ENCODE measurements at regions not wholly inside any gene's neighbourhood (a gene's known extent, or its start where the extent isn't known, plus 50 kb on each side); places are given as distances from the start of the nearest gene placed in this dataset.

- TF ChIP-seq MXI1 (IDR thresholded peaks at IDR 0.05; ENCODE audit: low read depth, low read length): no peak
Observed at GRCh38 chr10:128563904-128564303, 437.7 kb upstream of the MKI67 start.

DNA sequence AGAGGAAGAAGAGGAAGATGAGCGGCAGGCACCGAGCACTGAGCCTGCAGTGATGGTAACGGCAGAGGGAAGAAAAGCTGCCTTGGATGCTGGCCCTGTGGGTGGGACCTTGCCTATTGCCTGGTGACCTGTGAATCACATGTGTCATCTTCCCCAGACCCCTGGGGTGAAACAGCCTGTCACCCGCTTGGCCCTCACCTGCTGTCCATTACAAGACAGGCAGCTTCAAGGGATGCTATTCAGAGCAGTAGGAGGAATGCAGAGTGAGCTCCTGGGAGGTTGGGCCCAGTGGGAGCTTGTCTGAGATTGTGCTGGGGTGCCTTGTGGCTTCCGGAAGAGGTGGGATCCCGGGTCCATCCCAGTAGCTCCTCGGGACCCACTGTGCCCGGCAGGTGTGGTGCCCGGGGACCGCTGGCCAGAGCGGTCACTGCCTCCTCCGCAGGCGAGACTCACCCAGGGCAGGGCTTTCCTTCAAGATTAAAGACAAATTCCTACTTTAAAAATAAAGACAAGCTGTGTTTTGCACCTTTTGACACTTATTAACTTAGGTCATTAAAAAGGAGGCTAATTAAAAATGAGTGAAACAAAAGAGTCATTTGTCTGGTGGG is 440.2 kb upstream of the MKI67 start:
- peaks cover 3% of the 10 kb centered on the region; the same call in 1 of the 2 replicates for H3K9me3 ChIP-seq
- H3K4me1 ChIP-seq (ENCODE audit: control insufficient read depth in 1 of 2, insufficient read depth in 2 of 2, low read depth in 1 of 2, low read length in 1 of 2): peaks cover 0 to 15% of the 10 kb centered on the region in 2 experiments; a peak in 1 of 4 replicates
- no peaks in the 10 kb centered on the region for H4K20me1 ChIP-seq (ENCODE audit: insufficient read depth)
- H3K27ac ChIP-seq (ENCODE audit: low read depth in 2 of 2, low read length in 1 of 2): no peak overlapping the region
- no peaks in the 10 kb centered on the region for H3F3A ChIP-seq (replicated peaks; ENCODE audit: insufficient read depth)
- H3K36me3 ChIP-seq (replicated peaks in 1 of 2; ENCODE audit: control insufficient read depth in 1 of 2, insufficient read depth in 2 of 2, low read length in 1 of 2): no peaks in the 10 kb centered on the region
- no peak for TF ChIP-seq USF1 (IDR thresholded peaks at IDR 0.05; ENCODE audit: borderline replicate concordance, low read depth)
- TF ChIP-seq JUND (IDR thresholded peaks at IDR 0.05): no peak
- no peak for TF ChIP-seq POLR2AphosphoS5 (IDR thresholded peaks at IDR 0.05; ENCODE audit: low read depth, low read length)
- no peak for TF ChIP-seq GABPA (IDR thresholded peaks at IDR 0.05; ENCODE audit: low read depth)
- TF ChIP-seq, protein P1, sequence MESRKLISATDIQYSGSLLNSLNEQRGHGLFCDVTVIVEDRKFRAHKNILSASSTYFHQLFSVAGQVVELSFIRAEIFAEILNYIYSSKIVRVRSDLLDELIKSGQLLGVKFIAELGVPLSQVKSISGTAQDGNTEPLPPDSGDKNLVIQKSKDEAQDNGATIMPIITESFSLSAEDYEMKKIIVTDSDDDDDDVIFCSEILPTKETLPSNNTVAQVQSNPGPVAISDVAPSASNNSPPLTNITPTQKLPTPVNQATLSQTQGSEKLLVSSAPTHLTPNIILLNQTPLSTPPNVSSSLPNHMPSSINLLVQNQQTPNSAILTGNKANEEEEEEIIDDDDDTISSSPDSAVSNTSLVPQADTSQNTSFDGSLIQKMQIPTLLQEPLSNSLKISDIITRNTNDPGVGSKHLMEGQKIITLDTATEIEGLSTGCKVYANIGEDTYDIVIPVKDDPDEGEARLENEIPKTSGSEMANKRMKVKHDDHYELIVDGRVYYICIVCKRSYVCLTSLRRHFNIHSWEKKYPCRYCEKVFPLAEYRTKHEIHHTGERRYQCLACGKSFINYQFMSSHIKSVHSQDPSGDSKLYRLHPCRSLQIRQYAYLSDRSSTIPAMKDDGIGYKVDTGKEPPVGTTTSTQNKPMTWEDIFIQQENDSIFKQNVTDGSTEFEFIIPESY (IDR thresholded peaks at IDR 0.05; ENCODE audit: borderline replicate concordance, low read depth): no peak
- no peak for TF ChIP-seq MEF2A (IDR thresholded peaks at IDR 0.05; ENCODE audit: borderline replicate concordance, low read depth)
- TF ChIP-seq RFX5 (IDR thresholded peaks at IDR 0.05; ENCODE audit: low read length): no peak
- TF ChIP-seq FOXJ3 (CRISPR knock-in tag; IDR thresholded peaks at IDR 0.05): no peak
- no peak for TF ChIP-seq USF2 (IDR thresholded peaks at IDR 0.05; ENCODE audit: borderline replicate concordance, low read depth, low read length)
- no peak for TF ChIP-seq TEAD4 (IDR thresholded peaks at IDR 0.05; ENCODE audit: borderline replicate concordance, insufficient read depth)
- ChIA-PET CTCF (interaction anchor here (1.1 to 1.9 kb wide), 3 partner anchors 65 to 1405 kb away, joined by 3 to 4 read pairs (median 3); no protein-coding TSS in a partner anchor), POLR2A (interaction anchor here (0.6 kb wide), 1 partner anchor 1533 kb away, joined by 3 read pairs; no protein-coding TSS in a partner anchor)
- no peak overlapping the region for H3K9ac ChIP-seq
- H3K9me2 ChIP-seq: no peaks in the 10 kb centered on the region
- H3K27me3 ChIP-seq (ENCODE audit: insufficient read depth): no peaks in the 10 kb centered on the region
- 48% methylated on average over 13 of the region's 13 CpGs for WGBS (ENCODE audit: low lambda C conversion rate)
- DNase-seq: no peak
- H3K79me2 ChIP-seq (ENCODE audit: insufficient read depth): no peaks in the 10 kb centered on the region
- no peak overlapping the region for H2AFZ ChIP-seq (ENCODE audit: low read depth)
- H3K4me3 ChIP-seq (ENCODE audit: low read depth in 2 of 2, low read length in 1 of 2): no peak overlapping the region
- no peak overlapping the region for H3K4me2 ChIP-seq

More at GRCh38 chr10:128563904-128564303, 437.7 kb upstream of the MKI67 start:
- Histone ChIP-seq H3K4me2 (no peak overlapping the region), H3K9ac (no peak overlapping the region), H3K4me3 (ENCODE audit: low read depth in 2 of 2, low read length in 1 of 2) (no peak overlapping the region), H3K9me3 (peaks cover 3% of the 10 kb centered on the region; the same call in 1 of the 2 replicates), H3K27ac (ENCODE audit: low read depth in 2 of 2, low read length in 1 of 2) (no peak overlapping the region), H3K27me3 (ENCODE audit: insufficient read depth) (no peaks in the 10 kb centered on the region), H3F3A (replicated peaks; ENCODE audit: insufficient read depth) (no peaks in the 10 kb centered on the region), H4K20me1 (ENCODE audit: insufficient read depth) (no peaks in the 10 kb centered on the region), H3K4me1 (ENCODE audit: control insufficient read depth in 1 of 2, insufficient read depth in 2 of 2, low read depth in 1 of 2, low read length in 1 of 2) (peaks cover 0 to under 1% of the 10 kb centered on the region in 2 experiments; a peak in 1 of 4 replicates), H3K9me2 (no peaks in the 10 kb centered on the region), H3K36me3 (replicated peaks in 1 of 2; ENCODE audit: control insufficient read depth in 1 of 2, insufficient read depth in 2 of 2, low read length in 1 of 2) (no peaks in the 10 kb centered on the region), H3K79me2 (ENCODE audit: insufficient read depth) (no peaks in the 10 kb centered on the region), H2AFZ (ENCODE audit: low read depth) (no peak overlapping the region)
- CTCF ChIA-PET: no interaction called here
- no peak for DNase-seq
- POLR2A ChIA-PET: no interaction called here
- 31% methylated on average over 6 of the region's 6 CpGs for WGBS (ENCODE audit: low lambda C conversion rate)
